GM12872 (cell line): ENCODE measurements at regions not wholly inside any gene's neighbourhood (a gene's known extent, or its start where the extent isn't known, plus 50 kb on each side); places are given as distances from the start of the nearest gene placed in this dataset.

ENCODE experiments used
- CTCF ChIP-seq: IDR thresholded peaks from 3 replicates; pipeline ENCODE4 v1.5.1; 2011; ENCODE audit warnings: low read depth, mild to moderate bottlenecking, low read length, moderate library complexity; ENCODE audit not compliant: insufficient read depth

GRCh38 chr15:53213336-53213735 is 423.2 kb upstream of the ONECUT1 start:
- TF ChIP-seq CTCF: no peak

GRCh38 chr15:53212785-53213184 is 422.6 kb upstream of the ONECUT1 start:
- no peak for TF ChIP-seq CTCF

GRCh38 chr15:53210653-53211052 is 420.5 kb upstream of the ONECUT1 start:
- no peak for TF ChIP-seq CTCF

GRCh38 chr15:53209396-53210042 is 419.4 kb upstream of the ONECUT1 start:
- no peak for TF ChIP-seq CTCF

GRCh38 chr15:53208751-53209150 is 418.6 kb upstream of the ONECUT1 start:
- no peak for TF ChIP-seq CTCF

- no peak for TF ChIP-seq CTCF
These were observed 413.3 kb upstream of the ONECUT1 start for GRCh38 chr15:53203454-53203853.

GRCh38 chr15:53202876-53203275 is 412.7 kb upstream of the ONECUT1 start:
- TF ChIP-seq CTCF: no peak
